Kidney tubule cell (primary cell): ENCODE measurements at regions not wholly inside any gene's neighbourhood (a gene's known extent, or its start where the extent isn't known, plus 50 kb on each side); places are given as distances from the start of the nearest gene placed in this dataset.

Experiments
- DNase-seq: peaks from one replicate; pipeline ENCODE4 v3.0.0-alpha.2; 2018; ENCODE audit warnings: low spot score

- peak; percentile 2 for DNase-seq
These were observed 186.5 kb downstream of the KCNA5 start for GRCh38 chr12:5230156-5230555.

GRCh38 chr12:5230861-5231260, 187.2 kb downstream of the KCNA5 start:
- no peak for DNase-seq

GRCh38 chr12:5232291-5232690, 188.6 kb downstream of the KCNA5 start:
- DNase-seq = no peak

GRCh38 chr12:5232826-5233500, 189.3 kb downstream of the KCNA5 start:
- no peak for DNase-seq

- DNase-seq = no peak
These were observed 192.5 kb downstream of the KCNA5 start for GRCh38 chr12:5236022-5236640.

- no peak for DNase-seq
These were observed 189.5 kb upstream of the NTF3 start for GRCh38 chr12:5242440-5242839.

- no peak for DNase-seq
These were observed 188.9 kb upstream of the NTF3 start for GRCh38 chr12:5243014-5243413.

GRCh38 chr12:5244513-5244972, 187.4 kb upstream of the NTF3 start:
- no peak for DNase-seq

- DNase-seq = peak; percentile 5
These were observed 185.7 kb upstream of the NTF3 start for GRCh38 chr12:5246196-5246595.

GRCh38 chr12:5247144-5247543, 184.8 kb upstream of the NTF3 start:
- no peak for DNase-seq

- DNase-seq = peak; percentile 13
These were observed 183.7 kb upstream of the NTF3 start for GRCh38 chr12:5248230-5248629.

- no peak for DNase-seq
These were observed 182.8 kb upstream of the NTF3 start for GRCh38 chr12:5248999-5249526.

GRCh38 chr12:5251092-5251491, 180.8 kb upstream of the NTF3 start:
- DNase-seq = no peak

- no peak for DNase-seq
These were observed 180.1 kb upstream of the NTF3 start for GRCh38 chr12:5251786-5252185.

GRCh38 chr12:5254703-5255102, 177.2 kb upstream of the NTF3 start:
- peak; percentile 25 for DNase-seq

GRCh38 chr12:5257763-5258495, 174.0 kb upstream of the NTF3 start:
- DNase-seq = peak; percentile 10

- DNase-seq = peak; percentile 6
These were observed 173.4 kb upstream of the NTF3 start for GRCh38 chr12:5258498-5258897.

- DNase-seq = no peak
These were observed 173.0 kb upstream of the NTF3 start for GRCh38 chr12:5258926-5259325.

- no peak for DNase-seq
These were observed 172.4 kb upstream of the NTF3 start for GRCh38 chr12:5259523-5259922.

GRCh38 chr12:5260086-5260485, 171.8 kb upstream of the NTF3 start:
- DNase-seq = no peak

GRCh38 chr12:5260591-5261086, 171.3 kb upstream of the NTF3 start:
- no peak for DNase-seq

- no peak for DNase-seq
These were observed 169.5 kb upstream of the NTF3 start for GRCh38 chr12:5262450-5262849.

GRCh38 chr12:5262885-5263284, 169.0 kb upstream of the NTF3 start:
- DNase-seq = no peak
